Naive thymus-derived CD8-positive, alpha-beta T cell (primary cell): ENCODE measurements at regions not wholly inside any gene's neighbourhood (a gene's known extent, or its start where the extent isn't known, plus 50 kb on each side); places are given as distances from the start of the nearest gene placed in this dataset.

Source experiments
- ATAC-seq, 2 donors: fragments of 150-1000 bp; cut with Tn5 transposase in 1 of 2; sonication (Bioruptor Pico), chemical (Tn5 transposase) in 1 of 2; 1 replicate in 1 of 2; 2 replicates in 1 of 2; pipeline ENCODE4 v1.10.0; 2021; ENCODE audit warnings: mild to moderate bottlenecking in 2 of 2, moderate library complexity in 2 of 2
- POLR2A ChIA-PET: fragments of 350-600 bp; sonication (Branson Sonifier 250); formaldehyde crosslinking; loops from one replicate; lab custom pipeline; 2021; ENCODE audit warnings: antibody characterized with exemption; lab: Charles Lee
- DNase-seq, 10 donors: peaks; one replicate each; pipeline versions ENCODE4 v3.0.0 to v3.0.0-alpha.2; 2020 to 2022
- H3K27ac Mint-ChIP-seq, 10 donors: one replicate each; pipeline ENCODE4 v1.8.0; 2020 to 2022; ENCODE audit warnings: mild to moderate bottlenecking in 10 of 10, mixed read lengths in 10 of 10, moderate library complexity in 4 of 10, inconsistent platforms in 1 of 10
- H3K27me3 Mint-ChIP-seq, 5 donors: one replicate each; pipeline ENCODE4 v1.8.0; 2021 to 2022; ENCODE audit warnings: mixed read lengths in 5 of 5
- H3K36me3 Mint-ChIP-seq, 3 donors: one replicate each; pipeline ENCODE4 v1.8.0; 2020 to 2022; ENCODE audit warnings: mixed read lengths in 3 of 3, mild to moderate bottlenecking in 2 of 3, inconsistent platforms in 1 of 3
- H3K4me1 Mint-ChIP-seq, 4 donors: one replicate each; pipeline ENCODE4 v1.8.0; 2021 to 2022; ENCODE audit warnings: mixed read lengths in 4 of 4
- H3K4me3 Mint-ChIP-seq, 10 donors: one replicate each; pipeline ENCODE4 v1.8.0; 2020 to 2022; ENCODE audit warnings: mild to moderate bottlenecking in 10 of 10, mixed read lengths in 10 of 10, moderate library complexity in 6 of 10, inconsistent platforms in 1 of 10
- H3K9me3 Mint-ChIP-seq, 9 donors: one replicate each; pipeline ENCODE4 v1.8.0; 2020 to 2022; ENCODE audit warnings: mixed read lengths in 9 of 9, mild to moderate bottlenecking in 3 of 9, inconsistent platforms in 1 of 9, moderate library complexity in 1 of 9

- H3K36me3 Mint-ChIP-seq, result no peaks in the 10 kb centered on the region
- H3K27me3 Mint-ChIP-seq, result peaks cover 0 to 6% (median 0%) of the 10 kb centered on the region in 5 donors
- no peak overlapping the region for H3K4me3 Mint-ChIP-seq
- no peak overlapping the region for H3K27ac Mint-ChIP-seq
- no peak for DNase-seq
- POLR2A ChIA-PET, result no interaction called here
- peaks cover 0 to 4% (median 0%) of the 10 kb centered on the region in 4 donors for H3K4me1 Mint-ChIP-seq
- peaks cover 0 to 6% (median 3%) of the 10 kb centered on the region in 9 donors for H3K9me3 Mint-ChIP-seq
- no peak for ATAC-seq
Measured at GRCh38 chr18:10121786-10122515, 208.1 kb downstream of the VAPA start.

GRCh38 chr18:10122988-10123950, 209.5 kb downstream of the VAPA start:
- Mint-ChIP-seq H3K4me3 (no peak overlapping the region), H3K27ac (no peak overlapping the region)
- DNase-seq, result no peak

GRCh38 chr18:10124071-10124470, 210.3 kb downstream of the VAPA start:
- H3K4me3 Mint-ChIP-seq, result no peak overlapping the region
- H3K36me3 Mint-ChIP-seq, result no peaks in the 10 kb centered on the region
- POLR2A ChIA-PET, result no interaction called here
- no peak overlapping the region for H3K27ac Mint-ChIP-seq
- H3K9me3 Mint-ChIP-seq, result peaks cover 0 to 2% (median 0%) of the 10 kb centered on the region in 9 donors
- H3K27me3 Mint-ChIP-seq, result peaks cover 1 to 17% (median 3%) of the 10 kb centered on the region in 5 donors
- peaks cover 0 to 4% (median 0%) of the 10 kb centered on the region in 4 donors for H3K4me1 Mint-ChIP-seq
- no peak for DNase-seq
- no peak for ATAC-seq

More at GRCh38 chr18:10122988-10123950, 209.5 kb downstream of the VAPA start:
- peaks cover 0 to 4% (median 0%) of the 10 kb centered on the region in 4 donors for H3K4me1 Mint-ChIP-seq
- H3K27me3 Mint-ChIP-seq, result peaks cover under 1 to 13% (median 3%) of the 10 kb centered on the region in 5 donors
- H3K36me3 Mint-ChIP-seq, result no peaks in the 10 kb centered on the region
- ATAC-seq, result no peak
- peaks cover 0 to 6% (median 3%) of the 10 kb centered on the region in 9 donors for H3K9me3 Mint-ChIP-seq
- POLR2A ChIA-PET, result no interaction called here

GRCh38 chr18:10124557-10124956, 210.7 kb downstream of the VAPA start:
- no peaks in the 10 kb centered on the region for H3K9me3 Mint-ChIP-seq
- no peaks in the 10 kb centered on the region for H3K36me3 Mint-ChIP-seq
- POLR2A ChIA-PET, result no interaction called here
- peaks cover 1 to 17% (median 3%) of the 10 kb centered on the region in 5 donors for H3K27me3 Mint-ChIP-seq
- no peak overlapping the region for H3K4me3 Mint-ChIP-seq
- no peak overlapping the region for H3K27ac Mint-ChIP-seq
- H3K4me1 Mint-ChIP-seq, result peaks cover 0 to 4% (median 0%) of the 10 kb centered on the region in 4 donors
- DNase-seq, result no peak
- ATAC-seq, result no peak

- POLR2A ChIA-PET, result no interaction called here
- H3K4me1 Mint-ChIP-seq, result peaks cover 0 to 2% (median 0%) of the 10 kb centered on the region in 4 donors
- no peak overlapping the region for H3K27ac Mint-ChIP-seq
- DNase-seq (no peak), ATAC-seq (no peak)
- no peak overlapping the region for H3K4me3 Mint-ChIP-seq
- H3K36me3 Mint-ChIP-seq, result no peaks in the 10 kb centered on the region
- peaks cover 1 to 18% (median 3%) of the 10 kb centered on the region in 5 donors for H3K27me3 Mint-ChIP-seq
- H3K9me3 Mint-ChIP-seq, result no peaks in the 10 kb centered on the region
Measured at GRCh38 chr18:10124967-10125366, 211.2 kb downstream of the VAPA start.

GRCh38 chr18:10127729-10128128, 213.9 kb downstream of the VAPA start:
- ATAC-seq (no peak), DNase-seq (no peak)
- no peak overlapping the region for H3K4me3 Mint-ChIP-seq
- no peaks in the 10 kb centered on the region for H3K9me3 Mint-ChIP-seq
- peaks cover 0 to 5% (median under 1%) of the 10 kb centered on the region in 4 donors for H3K4me1 Mint-ChIP-seq
- POLR2A ChIA-PET, result no interaction called here
- H3K27ac Mint-ChIP-seq, result no peak overlapping the region
- peaks cover 7 to 45% (median 21%) of the 10 kb centered on the region in 5 donors for H3K27me3 Mint-ChIP-seq
- H3K36me3 Mint-ChIP-seq, result no peaks in the 10 kb centered on the region

GRCh38 chr18:10128921-10129501, 215.2 kb downstream of the VAPA start:
- no peaks in the 10 kb centered on the region for H3K9me3 Mint-ChIP-seq
- ATAC-seq, result no peak
- peaks cover 9 to 51% (median 29%) of the 10 kb centered on the region in 5 donors for H3K27me3 Mint-ChIP-seq

GRCh38 chr18:10130606-10131005, 216.8 kb downstream of the VAPA start:
- no peak overlapping the region for H3K27ac Mint-ChIP-seq
- POLR2A ChIA-PET, result no interaction called here
- DNase-seq, result no peak
- peaks cover 9 to 58% (median 32%) of the 10 kb centered on the region in 5 donors for H3K27me3 Mint-ChIP-seq
- no peak overlapping the region for H3K4me3 Mint-ChIP-seq
- H3K36me3 Mint-ChIP-seq, result no peaks in the 10 kb centered on the region
- no peak for ATAC-seq
- no peaks in the 10 kb centered on the region for H3K9me3 Mint-ChIP-seq
- peaks cover 0 to 7% (median under 1%) of the 10 kb centered on the region in 4 donors for H3K4me1 Mint-ChIP-seq

More at GRCh38 chr18:10128921-10129501, 215.2 kb downstream of the VAPA start:
- Mint-ChIP-seq H3K36me3 (no peaks in the 10 kb centered on the region), H3K27ac (no peak overlapping the region), H3K4me3 (no peak overlapping the region), H3K4me1 (peaks cover 0 to 7% (median under 1%) of the 10 kb centered on the region in 4 donors)
- DNase-seq, result no peak
- POLR2A ChIA-PET, result no interaction called here

- no peak overlapping the region for H3K27ac Mint-ChIP-seq
- H3K9me3 Mint-ChIP-seq, result no peaks in the 10 kb centered on the region
- DNase-seq (no peak), ATAC-seq (no peak)
- peaks cover 9 to 58% (median 32%) of the 10 kb centered on the region in 5 donors for H3K27me3 Mint-ChIP-seq
- no peaks in the 10 kb centered on the region for H3K36me3 Mint-ChIP-seq
- POLR2A ChIA-PET, result no interaction called here
- H3K4me3 Mint-ChIP-seq, result no peak overlapping the region
- peaks cover 0 to 7% (median under 1%) of the 10 kb centered on the region in 4 donors for H3K4me1 Mint-ChIP-seq
Measured at GRCh38 chr18:10131081-10131459, 217.3 kb downstream of the VAPA start.

- Mint-ChIP-seq H3K27ac (no peak overlapping the region), H3K4me1 (peaks cover 0 to 7% (median under 1%) of the 10 kb centered on the region in 4 donors), H3K36me3 (no peaks in the 10 kb centered on the region), H3K4me3 (peak overlapping the region in 4 of 10 donors; percentile 8 to 59 (median 39)), H3K9me3 (no peaks in the 10 kb centered on the region), H3K27me3 (peaks cover 9 to 58% (median 32%) of the 10 kb centered on the region in 5 donors)
- DNase-seq (no peak), ATAC-seq (no peak)
- POLR2A ChIA-PET, result no interaction called here
Measured at GRCh38 chr18:10131460-10132395, 217.9 kb downstream of the VAPA start.

GRCh38 chr18:10133516-10133915, 219.7 kb downstream of the VAPA start:
- DNase-seq, result no peak
- POLR2A ChIA-PET, result no interaction called here
- H3K27me3 Mint-ChIP-seq, result peaks cover 7 to 42% (median 29%) of the 10 kb centered on the region in 5 donors
- no peak overlapping the region for H3K4me3 Mint-ChIP-seq
- no peaks in the 10 kb centered on the region for H3K9me3 Mint-ChIP-seq
- peaks cover 0 to 7% (median under 1%) of the 10 kb centered on the region in 4 donors for H3K4me1 Mint-ChIP-seq
- no peaks in the 10 kb centered on the region for H3K36me3 Mint-ChIP-seq
- H3K27ac Mint-ChIP-seq, result no peak overlapping the region
- no peak for ATAC-seq
